WTC11 (cell line): ENCODE measurements at regions not wholly inside any gene's neighbourhood (a gene's known extent, or its start where the extent isn't known, plus 50 kb on each side); places are given as distances from the start of the nearest gene placed in this dataset.

Source experiments
- ATAC-seq: fragments of 200-7000 bp; cut with Tn5 transposase; 2 replicates; pipeline ENCODE4 v1.10.0; 2021; ENCODE audit warnings: mild to moderate bottlenecking, moderate library complexity
- CTCF ChIA-PET: fragments of 300-600 bp; sonication (Branson Sonifier 250); formaldehyde crosslinking; loops from one replicate; lab custom pipeline; 2021; ENCODE audit warnings: antibody characterized with exemption; lab: Charles Lee
- POLR2A ChIA-PET: fragments of 350-600 bp; sonication (Branson Sonifier 250); formaldehyde crosslinking; loops from one replicate; lab custom pipeline; 2021; ENCODE audit warnings: antibody characterized with exemption; lab: Charles Lee
- DNase-seq: peaks from one replicate; pipeline ENCODE4 v3.0.0; 2021; ENCODE audit warnings: low spot score
- H3K27ac Mint-ChIP-seq: 2 replicates; pipeline ENCODE4 v1.8.0; 2021; ENCODE audit warnings: mixed read lengths
- H3K27me3 Mint-ChIP-seq: 2 replicates; pipeline ENCODE4 v1.8.0; 2021; ENCODE audit warnings: low read depth, mild to moderate bottlenecking, moderate library complexity, mixed read lengths
- H3K36me3 Mint-ChIP-seq: 2 replicates; pipeline ENCODE4 v1.8.0; 2021; ENCODE audit warnings: mixed read lengths
- H3K4me1 Mint-ChIP-seq: 2 replicates; pipeline ENCODE4 v1.8.0; 2022; ENCODE audit warnings: mixed read lengths
- H3K4me3 Mint-ChIP-seq: 2 replicates; pipeline ENCODE4 v1.8.0; 2021; ENCODE audit warnings: mild to moderate bottlenecking, moderate library complexity, mixed read lengths
- H3K9me3 Mint-ChIP-seq: 2 replicates; pipeline ENCODE4 v1.8.0; 2021; ENCODE audit warnings: mixed read lengths
- ESRRA ChIP-seq: sonication (generic); formaldehyde crosslinking; IDR thresholded peaks from 2 replicates; pipeline ENCODE4 v1.8.1; 2022; ENCODE audit warnings: mild to moderate bottlenecking, missing genetic modification reagents, borderline replicate concordance
- GABPB1 ChIP-seq: sonication (generic); formaldehyde crosslinking; IDR thresholded peaks from 2 replicates; pipeline ENCODE4 v1.8.1; 2023; ENCODE audit warnings: mild to moderate bottlenecking, missing genetic modification reagents
- GRHL2 ChIP-seq: fragments of 250-450 bp; sonication (Bioruptor Pico); IDR thresholded peaks from 2 replicates; pipeline ENCODE4 v1.8.0; 2022; ENCODE audit warnings: mild to moderate bottlenecking, moderate library complexity; ENCODE audit not compliant: insufficient replicate concordance, severe bottlenecking
- GTF2I ChIP-seq: fragments of 250-450 bp; sonication (Bioruptor Pico); conservative IDR thresholded peaks from 2 replicates; pipeline ENCODE4 v1.4.0; 2021; ENCODE audit warnings: mild to moderate bottlenecking
- MXD4 ChIP-seq: fragments of 250-450 bp; sonication (Bioruptor Pico); IDR thresholded peaks from 2 replicates; pipeline ENCODE4 v1.8.0; 2021; ENCODE audit warnings: mild to moderate bottlenecking, moderate library complexity, borderline replicate concordance
- SMAD3 ChIP-seq: sonication (generic); formaldehyde crosslinking; IDR thresholded peaks from 2 replicates; pipeline ENCODE4 v1.8.0; 2022; ENCODE audit warnings: missing genetic modification reagents, mild to moderate bottlenecking, borderline replicate concordance
- ZNF138 ChIP-seq: sonication (generic); formaldehyde crosslinking; conservative IDR thresholded peaks from 2 replicates; pipeline ENCODE4 v1.8.1; 2022; ENCODE audit warnings: mild to moderate bottlenecking, moderate library complexity, missing genetic modification reagents
- ZNF232 ChIP-seq: sonication (generic); formaldehyde crosslinking; IDR thresholded peaks from 2 replicates; pipeline ENCODE4 v1.8.0; 2022; ENCODE audit warnings: mild to moderate bottlenecking, missing genetic modification reagents
- ZNF317 ChIP-seq: sonication (generic); formaldehyde crosslinking; IDR thresholded peaks from 2 replicates; pipeline ENCODE4 v1.8.1; 2023; ENCODE audit warnings: low read depth, mild to moderate bottlenecking, moderate library complexity, missing genetic modification reagents, borderline replicate concordance
- TF ChIP-seq, protein P1 (sequence below): sonication (generic); formaldehyde crosslinking; IDR thresholded peaks from 2 replicates; pipeline ENCODE4 v1.8.1; 2023; ENCODE audit warnings: mild to moderate bottlenecking, missing genetic modification reagents
- TF ChIP-seq, protein P2 (sequence below): sonication (generic); formaldehyde crosslinking; IDR thresholded peaks from 2 replicates; pipeline ENCODE4 v1.8.1; 2023; ENCODE audit warnings: mild to moderate bottlenecking, missing genetic modification reagents, borderline replicate concordance
- TF ChIP-seq, protein P3 (sequence below): fragments of 250-450 bp; sonication (Bioruptor Pico); conservative IDR thresholded peaks from 2 replicates; pipeline ENCODE4 v1.9.0; 2021; ENCODE audit warnings: mild to moderate bottlenecking
- TF ChIP-seq, protein P4 (sequence below): sonication (generic); formaldehyde crosslinking; IDR thresholded peaks from 2 replicates; pipeline ENCODE4 v1.8.1; 2023; ENCODE audit warnings: mild to moderate bottlenecking, moderate library complexity, missing genetic modification reagents
- TF ChIP-seq, protein P5 (sequence below): sonication (generic); formaldehyde crosslinking; IDR thresholded peaks from 2 replicates; pipeline ENCODE4 v1.8.1; 2023; ENCODE audit warnings: mild to moderate bottlenecking, missing genetic modification reagents
- TF ChIP-seq, protein P6 (sequence below): sonication (generic); formaldehyde crosslinking; IDR thresholded peaks from 2 replicates; pipeline ENCODE4 v1.8.1; 2023; ENCODE audit warnings: mild to moderate bottlenecking, missing genetic modification reagents, moderate library complexity

DNA sequence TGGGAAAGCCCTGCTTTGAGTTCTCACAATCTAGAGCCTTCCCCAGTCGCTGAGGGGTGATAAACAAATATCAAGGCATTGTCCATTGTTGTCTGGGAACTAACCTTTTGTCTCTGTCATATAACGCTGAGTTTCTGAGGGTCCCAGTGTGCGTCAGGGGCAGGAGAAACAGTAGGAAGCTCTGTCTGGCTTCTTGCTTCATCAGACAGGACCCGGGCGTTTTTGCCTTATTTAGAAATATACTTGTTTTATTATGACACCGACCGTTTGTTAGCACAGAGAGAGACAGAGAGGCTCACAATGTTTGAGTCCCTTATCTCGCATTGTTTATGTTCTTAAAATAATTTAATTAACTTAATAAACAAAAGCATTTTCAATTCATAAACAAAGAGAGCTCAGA is 204.9 kb upstream of the GAS1 start:
- DNase-seq (no peak), ATAC-seq (no peak)
- H3K36me3 Mint-ChIP-seq: 0 out of 2 replicates have a peak, but pooled peaks cover 3% of the 10 kb centered on the region
- H3K9me3 Mint-ChIP-seq: no peaks in the 10 kb centered on the region
- no peak overlapping the region for H3K27ac Mint-ChIP-seq
- no peak overlapping the region for H3K4me3 Mint-ChIP-seq
- ChIA-PET POLR2A (no interaction called here), CTCF (no interaction called here)
- H3K27me3 Mint-ChIP-seq: peaks cover 38% of the 10 kb centered on the region
- TF ChIP-seq ZNF232 (CRISPR knock-in tag) (no peak), MXD4 (no peak), GABPB1 (CRISPR knock-in tag) (no peak), GTF2I (CRISPR knock-in tag) (no peak), GRHL2 (CRISPR knock-in tag) (no peak), ESRRA (no peak), ZNF317 (CRISPR knock-in tag) (no peak)
- TF ChIP-seq, protein P1, sequence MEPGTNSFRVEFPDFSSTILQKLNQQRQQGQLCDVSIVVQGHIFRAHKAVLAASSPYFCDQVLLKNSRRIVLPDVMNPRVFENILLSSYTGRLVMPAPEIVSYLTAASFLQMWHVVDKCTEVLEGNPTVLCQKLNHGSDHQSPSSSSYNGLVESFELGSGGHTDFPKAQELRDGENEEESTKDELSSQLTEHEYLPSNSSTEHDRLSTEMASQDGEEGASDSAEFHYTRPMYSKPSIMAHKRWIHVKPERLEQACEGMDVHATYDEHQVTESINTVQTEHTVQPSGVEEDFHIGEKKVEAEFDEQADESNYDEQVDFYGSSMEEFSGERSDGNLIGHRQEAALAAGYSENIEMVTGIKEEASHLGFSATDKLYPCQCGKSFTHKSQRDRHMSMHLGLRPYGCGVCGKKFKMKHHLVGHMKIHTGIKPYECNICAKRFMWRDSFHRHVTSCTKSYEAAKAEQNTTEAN (CRISPR knock-in tag): no peak
- TF ChIP-seq, protein P2, sequence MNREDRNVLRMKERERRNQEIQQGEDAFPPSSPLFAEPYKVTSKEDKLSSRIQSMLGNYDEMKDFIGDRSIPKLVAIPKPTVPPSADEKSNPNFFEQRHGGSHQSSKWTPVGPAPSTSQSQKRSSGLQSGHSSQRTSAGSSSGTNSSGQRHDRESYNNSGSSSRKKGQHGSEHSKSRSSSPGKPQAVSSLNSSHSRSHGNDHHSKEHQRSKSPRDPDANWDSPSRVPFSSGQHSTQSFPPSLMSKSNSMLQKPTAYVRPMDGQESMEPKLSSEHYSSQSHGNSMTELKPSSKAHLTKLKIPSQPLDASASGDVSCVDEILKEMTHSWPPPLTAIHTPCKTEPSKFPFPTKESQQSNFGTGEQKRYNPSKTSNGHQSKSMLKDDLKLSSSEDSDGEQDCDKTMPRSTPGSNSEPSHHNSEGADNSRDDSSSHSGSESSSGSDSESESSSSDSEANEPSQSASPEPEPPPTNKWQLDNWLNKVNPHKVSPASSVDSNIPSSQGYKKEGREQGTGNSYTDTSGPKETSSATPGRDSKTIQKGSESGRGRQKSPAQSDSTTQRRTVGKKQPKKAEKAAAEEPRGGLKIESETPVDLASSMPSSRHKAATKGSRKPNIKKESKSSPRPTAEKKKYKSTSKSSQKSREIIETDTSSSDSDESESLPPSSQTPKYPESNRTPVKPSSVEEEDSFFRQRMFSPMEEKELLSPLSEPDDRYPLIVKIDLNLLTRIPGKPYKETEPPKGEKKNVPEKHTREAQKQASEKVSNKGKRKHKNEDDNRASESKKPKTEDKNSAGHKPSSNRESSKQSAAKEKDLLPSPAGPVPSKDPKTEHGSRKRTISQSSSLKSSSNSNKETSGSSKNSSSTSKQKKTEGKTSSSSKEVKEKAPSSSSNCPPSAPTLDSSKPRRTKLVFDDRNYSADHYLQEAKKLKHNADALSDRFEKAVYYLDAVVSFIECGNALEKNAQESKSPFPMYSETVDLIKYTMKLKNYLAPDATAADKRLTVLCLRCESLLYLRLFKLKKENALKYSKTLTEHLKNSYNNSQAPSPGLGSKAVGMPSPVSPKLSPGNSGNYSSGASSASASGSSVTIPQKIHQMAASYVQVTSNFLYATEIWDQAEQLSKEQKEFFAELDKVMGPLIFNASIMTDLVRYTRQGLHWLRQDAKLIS (CRISPR knock-in tag): no peak
- TF ChIP-seq, protein P3, sequence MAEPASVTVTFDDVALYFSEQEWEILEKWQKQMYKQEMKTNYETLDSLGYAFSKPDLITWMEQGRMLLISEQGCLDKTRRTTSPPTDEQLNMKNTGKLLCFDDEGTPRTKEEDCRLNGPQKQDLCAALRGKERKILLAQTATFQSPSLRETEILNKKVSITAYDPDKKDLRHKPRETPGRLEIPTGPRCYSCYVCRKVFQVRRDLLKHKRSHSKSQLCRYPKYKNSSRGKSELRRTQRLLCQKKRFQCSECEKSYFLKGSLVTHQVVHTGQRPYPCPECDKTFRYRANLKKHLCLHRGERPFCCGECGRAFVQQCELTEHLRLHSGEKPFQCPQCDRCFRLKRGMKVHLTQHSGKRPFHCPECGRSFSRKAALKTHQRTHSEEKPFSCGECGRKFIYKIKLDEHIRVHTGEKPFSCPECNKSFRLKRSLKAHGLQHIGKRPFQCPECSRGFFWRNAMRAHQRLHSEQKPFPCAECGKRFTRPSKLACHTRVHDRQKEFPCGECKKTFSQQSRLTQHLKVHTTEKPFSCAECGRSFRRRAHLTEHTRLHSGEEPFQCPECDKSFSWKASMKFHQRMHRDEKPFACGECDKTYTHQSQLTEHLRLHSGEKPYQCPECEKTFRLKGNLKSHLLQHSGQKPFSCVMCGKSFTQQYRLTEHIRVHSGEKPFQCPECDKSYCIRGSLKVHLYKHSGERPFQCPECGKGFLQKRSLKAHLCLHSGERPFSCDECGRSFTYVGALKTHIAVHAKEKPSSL: no peak
- TF ChIP-seq, protein P4, sequence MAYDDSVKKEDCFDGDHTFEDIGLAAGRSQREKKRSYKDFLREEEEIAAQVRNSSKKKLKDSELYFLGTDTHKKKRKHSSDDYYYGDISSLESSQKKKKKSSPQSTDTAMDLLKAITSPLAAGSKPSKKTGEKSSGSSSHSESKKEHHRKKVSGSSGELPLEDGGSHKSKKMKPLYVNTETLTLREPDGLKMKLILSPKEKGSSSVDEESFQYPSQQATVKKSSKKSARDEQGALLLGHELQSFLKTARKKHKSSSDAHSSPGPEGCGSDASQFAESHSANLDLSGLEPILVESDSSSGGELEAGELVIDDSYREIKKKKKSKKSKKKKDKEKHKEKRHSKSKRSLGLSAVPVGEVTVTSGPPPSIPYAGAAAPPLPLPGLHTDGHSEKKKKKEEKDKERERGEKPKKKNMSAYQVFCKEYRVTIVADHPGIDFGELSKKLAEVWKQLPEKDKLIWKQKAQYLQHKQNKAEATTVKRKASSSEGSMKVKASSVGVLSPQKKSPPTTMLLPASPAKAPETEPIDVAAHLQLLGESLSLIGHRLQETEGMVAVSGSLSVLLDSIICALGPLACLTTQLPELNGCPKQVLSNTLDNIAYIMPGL (CRISPR knock-in tag): no peak
- TF ChIP-seq, protein P5, sequence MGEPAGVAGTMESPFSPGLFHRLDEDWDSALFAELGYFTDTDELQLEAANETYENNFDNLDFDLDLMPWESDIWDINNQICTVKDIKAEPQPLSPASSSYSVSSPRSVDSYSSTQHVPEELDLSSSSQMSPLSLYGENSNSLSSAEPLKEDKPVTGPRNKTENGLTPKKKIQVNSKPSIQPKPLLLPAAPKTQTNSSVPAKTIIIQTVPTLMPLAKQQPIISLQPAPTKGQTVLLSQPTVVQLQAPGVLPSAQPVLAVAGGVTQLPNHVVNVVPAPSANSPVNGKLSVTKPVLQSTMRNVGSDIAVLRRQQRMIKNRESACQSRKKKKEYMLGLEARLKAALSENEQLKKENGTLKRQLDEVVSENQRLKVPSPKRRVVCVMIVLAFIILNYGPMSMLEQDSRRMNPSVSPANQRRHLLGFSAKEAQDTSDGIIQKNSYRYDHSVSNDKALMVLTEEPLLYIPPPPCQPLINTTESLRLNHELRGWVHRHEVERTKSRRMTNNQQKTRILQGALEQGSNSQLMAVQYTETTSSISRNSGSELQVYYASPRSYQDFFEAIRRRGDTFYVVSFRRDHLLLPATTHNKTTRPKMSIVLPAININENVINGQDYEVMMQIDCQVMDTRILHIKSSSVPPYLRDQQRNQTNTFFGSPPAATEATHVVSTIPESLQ (CRISPR knock-in tag): no peak
- TF ChIP-seq, all 79 proteins: peak for 0
- H3K4me1 Mint-ChIP-seq: peaks cover 10% of the 10 kb centered on the region

DNA sequence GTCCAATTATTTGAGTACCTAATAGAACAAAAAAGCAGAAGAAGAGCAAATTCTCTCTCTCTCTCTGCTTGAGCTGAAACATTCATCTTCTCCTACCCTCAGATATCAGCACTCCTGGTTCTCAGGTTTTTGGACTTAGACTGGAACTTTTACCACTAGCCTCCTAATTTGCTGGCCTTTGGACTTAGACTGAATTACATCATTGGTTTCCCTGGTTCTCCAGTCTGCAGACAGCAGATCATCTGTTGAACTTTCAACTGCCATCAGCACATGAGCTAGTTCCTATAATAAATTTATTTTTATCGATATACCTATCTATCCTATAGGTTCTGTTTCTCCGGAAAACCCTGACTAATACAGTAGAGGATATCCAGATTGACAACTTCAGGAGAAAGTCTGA is 208.9 kb upstream of the GAS1 start:
- Mint-ChIP-seq H3K27me3 (peaks cover 2% of the 10 kb centered on the region; the same call in 1 of the 2 replicates), H3K4me1 (no peaks in the 10 kb centered on the region), H3K9me3 (no peaks in the 10 kb centered on the region), H3K4me3 (no peak overlapping the region), H3K36me3 (no peaks in the 10 kb centered on the region), H3K27ac (no peak overlapping the region)
- DNase-seq (no peak), ATAC-seq (no peak)
- CTCF ChIA-PET: no interaction called here
- POLR2A ChIA-PET: no interaction called here
- TF ChIP-seq ZNF138 (CRISPR knock-in tag) (no peak), SMAD3 (no peak)
- TF ChIP-seq, protein P6, sequence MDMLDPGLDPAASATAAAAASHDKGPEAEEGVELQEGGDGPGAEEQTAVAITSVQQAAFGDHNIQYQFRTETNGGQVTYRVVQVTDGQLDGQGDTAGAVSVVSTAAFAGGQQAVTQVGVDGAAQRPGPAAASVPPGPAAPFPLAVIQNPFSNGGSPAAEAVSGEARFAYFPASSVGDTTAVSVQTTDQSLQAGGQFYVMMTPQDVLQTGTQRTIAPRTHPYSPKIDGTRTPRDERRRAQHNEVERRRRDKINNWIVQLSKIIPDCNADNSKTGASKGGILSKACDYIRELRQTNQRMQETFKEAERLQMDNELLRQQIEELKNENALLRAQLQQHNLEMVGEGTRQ (CRISPR knock-in tag): no peak
